HCT116 (cell line): ENCODE measurements at regions not wholly inside any gene's neighbourhood (a gene's known extent, or its start where the extent isn't known, plus 50 kb on each side); places are given as distances from the start of the nearest gene placed in this dataset.

ENCODE experiments used
- ATAC-seq: fragments of 200-7000 bp; cut with Tn5 transposase; 2 replicates; pipeline ENCODE4 v1.9.1; 2020; ENCODE audit warnings: mild to moderate bottlenecking, moderate library complexity
- BruUV-seq: library from RNA; stranded (reverse); fragments of 400-500 nt; replicated peaks from 2 replicates; lab custom pipeline; 2021; lab: Mats Ljungman, UMichigan
- CTCF ChIA-PET: fragments of 300-600 bp; sonication (Branson Sonifier 250); formaldehyde crosslinking; loops from one replicate; lab custom pipeline; 2021; ENCODE audit warnings: antibody characterized with exemption; lab: Charles Lee
- POLR2A ChIA-PET: fragments of 300-600, 350-600 bp; sonication (Branson Sonifier 250); formaldehyde crosslinking; loops from one replicate; lab custom pipeline; 2021; ENCODE audit warnings: antibody characterized with exemption; lab: Charles Lee
- RAD21 ChIA-PET, 2 experiments: fragments of 300-600 bp; sonication (Branson Sonifier 250); formaldehyde crosslinking; loops; one replicate each; lab custom pipeline; 2023; ENCODE audit warnings: low total read pairs in 2 of 2; ENCODE audit not compliant: uncharacterized antibody in 2 of 2, unreplicated experiment in 2 of 2, low non-redundant PET in 1 of 2; lab: Charles Lee
- DNase-seq: peaks from one replicate; pipeline ENCODE4 v3.0.0-alpha.2; 2010; ENCODE audit warnings: low read depth, low spot score
- H2AFZ ChIP-seq: fragments of 200-600 bp; shearing (Covaris generic), sonication (generic); 2 replicates; pipeline ENCODE4 v1.6.1; 2017; ENCODE audit warnings: low read depth, mixed run types, mixed read lengths, antibody characterized with exemption, low read length; ENCODE audit not compliant: poor library complexity, severe bottlenecking
- H3K27ac ChIP-seq: 2 replicates; pipeline ENCODE4 v1.5.1; 2012; ENCODE audit warnings: low read depth, low read length
- H3K27me3 ChIP-seq: fragments of 200-600 bp; sonication (generic); 2 replicates; pipeline ENCODE4 v1.6.1; 2016; ENCODE audit warnings: mixed run types, low read length, mixed read lengths; ENCODE audit not compliant: insufficient read depth
- H3K36me3 ChIP-seq, 2 experiments: fragments of 200-500 bp in 1 of 2; fragments of 200-600 bp in 1 of 2; sonication (Bioruptor generic) in 1 of 2; sonication (generic) in 1 of 2; 2 replicates each; pipeline versions ENCODE4 v1.5.1 to v1.6.1; 2014 to 2016; ENCODE audit warnings: low read length in 2 of 2, inconsistent platforms in 1 of 2, mixed read lengths in 1 of 2, mixed run types in 1 of 2; ENCODE audit not compliant: insufficient read depth in 2 of 2, control insufficient read depth in 1 of 2
- H3K4me1 ChIP-seq, 2 experiments: fragments of 200-600 bp in 1 of 2; sonication (generic) in 1 of 2; 2 replicates each; pipeline versions ENCODE4 v1.5.1 to v1.6.1; 2012 to 2017; ENCODE audit warnings: low read length in 2 of 2, inconsistent platforms in 1 of 2, mild to moderate bottlenecking in 1 of 2, mixed read lengths in 1 of 2, mixed run types in 1 of 2, moderate library complexity in 1 of 2; ENCODE audit not compliant: insufficient read depth in 2 of 2, control insufficient read depth in 1 of 2
- H3K4me2 ChIP-seq: fragments of 200-600 bp; sonication (generic); 2 replicates; pipeline ENCODE4 v1.6.1; 2017; ENCODE audit warnings: mixed run types, low read length, mixed read lengths
- H3K4me3 ChIP-seq, 2 experiments: fragments of 200-600 bp in 1 of 2; sonication (generic) in 1 of 2; replicated peaks in 1 of 2; 2 replicates each; pipeline ENCODE4 v1.5.1; 2011 to 2016; ENCODE audit warnings: low read length in 2 of 2, control low read depth in 1 of 2, low read depth in 1 of 2, mild to moderate bottlenecking in 1 of 2, mixed read lengths in 1 of 2, mixed run types in 1 of 2
- H3K79me2 ChIP-seq: fragments of 200-600 bp; sonication (generic); 2 replicates; pipeline ENCODE4 v1.6.1; 2017; ENCODE audit warnings: mild to moderate bottlenecking, mixed run types, low read length, moderate library complexity, mixed read lengths; ENCODE audit not compliant: insufficient read depth
- H3K9ac ChIP-seq: fragments of 200-600 bp; sonication (generic); 2 replicates; pipeline ENCODE4 v1.6.1; 2016; ENCODE audit warnings: low read length, mixed read lengths
- H3K9me2 ChIP-seq: fragments of 200-600 bp; sonication (generic), shearing (Covaris generic); 2 replicates; pipeline ENCODE4 v1.6.1; 2017; ENCODE audit warnings: mixed run types, mild to moderate bottlenecking, moderate library complexity; ENCODE audit not compliant: insufficient read depth
- H3K9me3 ChIP-seq, 2 experiments: fragments of 200-500 bp in 1 of 2; fragments of 200-600 bp in 1 of 2; sonication (Bioruptor generic) in 1 of 2; sonication (generic) in 1 of 2; 2 replicates each; pipeline ENCODE4 v1.6.1; 2014 to 2017; ENCODE audit warnings: low read length in 2 of 2, mixed read lengths in 2 of 2, inconsistent platforms in 1 of 2, low read depth in 1 of 2, mild to moderate bottlenecking in 1 of 2, mixed run types in 1 of 2, moderate library complexity in 1 of 2; ENCODE audit not compliant: control insufficient read depth in 1 of 2, insufficient read depth in 1 of 2
- H4K20me1 ChIP-seq: fragments of 200-600 bp; sonication (generic), shearing (Covaris generic); 2 replicates; pipeline ENCODE4 v1.6.1; 2017; ENCODE audit warnings: mixed run types, mild to moderate bottlenecking, moderate library complexity; ENCODE audit not compliant: insufficient read depth
- SRF ChIP-seq: IDR thresholded peaks from 2 replicates; pipeline ENCODE4 v1.6.1; 2012; ENCODE audit warnings: low read depth
- intact Hi-C: fragments of 100-400 bp; cut with micrococcal nuclease; formaldehyde crosslinking; loops from 2 replicates; pipeline ENCODE4 v1.10.0; 2022

DNA sequence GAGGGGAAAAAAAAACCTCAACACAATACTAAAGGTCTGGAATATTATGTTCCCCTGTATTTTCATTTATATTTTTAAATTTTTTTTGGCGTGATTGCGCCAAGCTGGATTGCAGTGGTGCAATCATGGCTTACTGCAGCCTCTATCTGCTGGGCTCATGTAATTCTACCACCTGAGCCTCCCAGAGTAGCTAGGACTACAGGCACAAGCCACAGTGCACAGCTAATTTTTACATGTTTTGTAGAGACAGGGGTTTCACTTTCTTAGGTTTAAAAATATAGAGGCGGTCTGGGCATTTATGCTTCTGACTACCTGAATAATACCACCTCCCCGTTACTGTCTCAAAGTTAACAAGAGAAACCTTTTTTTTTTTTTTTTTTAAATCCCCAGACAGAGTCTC lies 51.1 kb upstream of the MAP4 start:
- H4K20me1 ChIP-seq, result peaks cover 7% of the 10 kb centered on the region; the same call in 1 of the 2 replicates
- H3K79me2 ChIP-seq, result peaks cover 97% of the 10 kb centered on the region
- no peaks in the 10 kb centered on the region for H3K9me3 ChIP-seq
- no peak overlapping the region for H3K27ac ChIP-seq
- H3K4me2 ChIP-seq, result no peak overlapping the region
- DNase-seq (no peak), ATAC-seq (no peak)
- no peak overlapping the region for H3K4me3 ChIP-seq
- peaks cover 11 to 22% of the 10 kb centered on the region in 2 experiments for H3K4me1 ChIP-seq
- H3K27me3 ChIP-seq, result no peaks in the 10 kb centered on the region
- ChIA-PET POLR2A (interaction anchor here (1.3 kb wide), 1 partner anchor 21 kb away, joined by 4 read pairs; no protein-coding TSS in a partner anchor), RAD21 (no interaction called here), CTCF (no interaction called here)
- no peak overlapping the region for H3K9ac ChIP-seq
- no peak for TF ChIP-seq SRF
- no peak overlapping the region for H2AFZ ChIP-seq
- no peaks in the 10 kb centered on the region for H3K36me3 ChIP-seq
- intact Hi-C loops, result no loop called here
- H3K9me2 ChIP-seq, result no peaks in the 10 kb centered on the region
- BruUV-seq, result no TSS peak
